C4-2B (cell line): ENCODE measurements at regions not wholly inside any gene's neighbourhood (a gene's known extent, or its start where the extent isn't known, plus 50 kb on each side); places are given as distances from the start of the nearest gene placed in this dataset.

Experiments
- CTCF ChIP-seq: fragments of 450-650 bp; conservative IDR thresholded peaks from 2 replicates; pipeline ENCODE4 v1.5.1; 2017; ENCODE audit warnings: mild to moderate bottlenecking
- ZFX ChIP-seq: fragments of 450-650 bp; IDR thresholded peaks from 2 replicates; pipeline ENCODE4 v1.6.1; 2017

DNA sequence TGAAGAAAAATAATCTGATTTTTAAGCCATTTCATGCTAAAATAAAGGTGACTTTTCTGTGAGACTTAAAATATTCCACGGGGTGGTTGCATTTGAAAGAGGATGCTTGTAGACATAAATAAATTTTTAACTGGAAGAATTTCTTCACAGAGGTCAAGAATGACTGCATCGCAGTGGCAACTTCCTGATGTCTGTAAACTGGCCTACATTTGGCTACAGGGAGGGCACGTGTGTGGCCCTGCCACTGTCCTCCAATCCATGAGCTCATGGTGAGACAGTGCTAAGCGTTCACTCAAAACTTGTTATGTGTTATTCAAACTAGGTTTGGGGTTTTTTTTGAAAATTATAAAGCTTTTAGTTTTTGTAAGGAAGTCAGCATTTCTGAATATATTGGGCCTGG, 1089.3 kb downstream of the EFNB2 start:
- TF ChIP-seq CTCF, result no peak
- TF ChIP-seq ZFX, result no peak
